HG02852 (cell line): ENCODE measurements at regions not wholly inside any gene's neighbourhood (a gene's known extent, or its start where the extent isn't known, plus 50 kb on each side); places are given as distances from the start of the nearest gene placed in this dataset.

ENCODE experiments used
- ATAC-seq: cut with Tn5 transposase; IDR thresholded peaks from one replicate; pipeline ENCODE4 v1.9.1; 2021; ENCODE audit warnings: mild to moderate bottlenecking, moderate library complexity; ENCODE audit not compliant: unreplicated experiment

DNA sequence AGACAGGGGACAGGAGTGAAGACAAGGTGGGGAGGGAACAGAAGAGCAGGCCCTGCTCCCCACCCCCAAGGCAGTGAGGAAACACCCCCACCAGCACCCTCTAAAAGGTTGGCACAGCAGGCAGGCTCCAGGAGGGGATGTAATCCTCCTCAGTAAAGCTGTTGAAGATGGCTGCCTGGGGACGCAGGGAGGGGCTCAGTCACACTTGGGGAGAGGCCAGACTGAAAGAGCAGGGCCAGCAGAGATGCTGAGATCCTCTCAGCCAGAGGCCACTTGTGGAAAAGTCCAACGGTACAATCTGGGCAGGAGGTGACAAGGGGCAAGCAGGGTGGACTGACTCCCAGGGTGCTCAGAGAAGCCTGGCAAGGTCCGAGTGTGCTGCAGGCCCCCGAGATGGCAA, 154.8 kb upstream of the ID2 start:
- no peak for ATAC-seq

DNA sequence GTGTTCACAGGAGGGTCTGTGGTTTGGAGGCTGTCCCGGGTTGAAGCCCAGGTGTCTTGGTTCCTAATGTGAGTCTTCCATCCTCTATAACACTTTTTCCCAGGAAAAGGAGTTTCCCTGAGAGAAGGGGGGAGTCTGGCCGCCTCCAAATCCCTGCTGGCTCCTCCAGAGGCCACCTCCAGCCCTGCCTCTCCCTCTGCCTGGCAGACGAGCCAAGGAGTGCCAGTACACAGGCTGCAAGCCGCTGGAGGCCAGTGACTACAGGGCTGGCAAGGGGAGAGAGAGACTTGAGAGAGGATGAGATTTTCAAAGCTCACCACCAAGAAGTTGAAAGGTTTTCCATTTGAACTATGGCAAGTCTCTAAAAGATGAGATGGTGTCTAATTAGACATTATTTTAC, 154.2 kb upstream of the ID2 start:
- no peak for ATAC-seq

- ATAC-seq: no peak
These were observed 153.0 kb upstream of the ID2 start for GRCh38 chr2:8528863-8529262.

GRCh38 chr2:8529706-8530277, 152.1 kb upstream of the ID2 start:
- no peak for ATAC-seq

DNA sequence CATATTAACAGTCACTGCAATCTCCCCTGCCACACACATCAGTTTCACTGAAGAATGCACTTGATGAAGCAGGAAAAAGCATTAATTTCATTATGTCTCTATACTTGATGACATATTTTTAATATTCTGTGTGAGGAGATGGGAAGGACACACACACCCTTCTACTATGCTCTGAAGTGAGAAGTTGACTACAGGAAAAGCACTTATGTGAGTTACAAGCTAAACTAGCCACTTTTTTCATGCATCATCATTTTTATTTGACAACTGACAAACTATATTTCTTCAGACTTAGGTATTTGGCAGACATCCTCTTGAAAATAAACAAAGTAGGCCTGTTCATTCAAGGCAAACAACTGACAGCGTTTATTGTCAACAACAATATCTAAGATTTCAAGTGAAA, 150.4 kb upstream of the ID2 start:
- ATAC-seq: no peak

DNA sequence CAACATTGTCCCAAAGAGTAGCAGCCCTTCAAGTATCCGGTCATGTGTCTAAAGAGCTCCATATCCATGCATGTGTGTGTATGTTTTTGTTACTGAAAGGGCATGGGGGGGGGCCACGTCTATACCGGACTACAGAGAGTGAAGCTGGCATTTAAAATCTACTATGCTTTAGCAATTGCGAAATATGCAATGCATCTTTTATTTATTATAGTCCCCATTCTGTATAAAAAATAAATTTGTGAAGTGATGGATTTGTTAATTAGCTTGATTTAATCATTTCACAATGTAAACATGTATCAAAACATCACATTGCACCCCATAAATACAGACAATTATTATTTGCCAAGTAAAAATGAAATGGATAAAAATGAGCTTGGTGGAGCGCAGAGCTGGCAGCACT, 149.4 kb upstream of the ID2 start:
- no peak for ATAC-seq

DNA sequence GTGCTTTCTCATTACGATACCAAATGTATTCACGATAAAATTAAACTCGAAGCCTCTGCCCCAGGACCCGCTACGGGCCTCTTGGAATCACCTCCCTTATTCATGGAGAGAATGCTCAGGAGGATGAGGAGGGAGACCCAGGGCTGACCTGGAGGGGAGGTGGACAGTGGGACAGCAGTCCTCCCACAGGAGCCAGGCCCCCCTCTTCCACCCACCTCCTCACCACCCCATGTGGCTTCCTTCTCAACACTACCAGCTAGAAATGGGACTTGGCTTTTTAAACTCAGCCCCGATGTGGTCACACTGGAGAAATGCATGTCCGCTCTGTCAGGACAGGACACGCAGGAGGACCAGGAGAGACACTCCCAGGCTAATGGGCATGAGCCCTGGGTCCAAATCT, 147.9 kb upstream of the ID2 start:
- ATAC-seq: no peak

DNA sequence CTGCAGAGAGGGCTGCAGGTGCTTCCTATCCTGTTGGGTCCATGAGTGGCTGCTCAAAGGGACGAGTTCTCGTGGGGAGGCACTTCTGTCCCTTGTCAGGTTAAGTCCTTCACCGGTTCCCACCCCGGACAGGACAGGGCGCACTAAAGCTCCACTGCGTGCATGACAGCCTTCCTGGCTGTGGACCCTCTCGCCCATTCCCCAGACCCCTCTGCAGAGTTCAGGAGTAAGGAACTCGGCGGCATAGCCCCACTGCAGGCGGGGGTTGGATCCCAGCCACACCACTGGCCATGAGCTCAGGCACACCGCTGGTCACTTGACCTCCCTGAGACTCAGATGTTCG, 147.5 kb upstream of the ID2 start:
- ATAC-seq: no peak

GRCh38 chr2:8534729-8535468, 147.0 kb upstream of the ID2 start:
- no peak for ATAC-seq

DNA sequence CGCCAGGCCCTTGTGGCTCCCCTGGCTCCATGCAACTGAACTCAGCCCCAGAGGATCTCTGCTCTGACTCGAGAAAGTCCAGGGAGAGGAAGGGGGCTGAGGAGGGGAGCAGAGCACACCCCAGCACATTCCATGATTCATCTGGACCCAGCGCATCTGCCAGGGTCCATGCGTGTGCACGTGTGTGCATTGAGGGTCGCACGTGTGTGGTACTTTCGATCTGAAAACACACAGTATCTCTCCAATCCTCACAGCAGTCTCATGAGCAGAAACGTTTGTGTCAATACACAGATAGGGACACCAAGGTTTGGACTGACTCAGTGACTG, 146.4 kb upstream of the ID2 start:
- ATAC-seq: no peak

GRCh38 chr2:8535821-8536685, 145.8 kb upstream of the ID2 start:
- ATAC-seq: no peak

DNA sequence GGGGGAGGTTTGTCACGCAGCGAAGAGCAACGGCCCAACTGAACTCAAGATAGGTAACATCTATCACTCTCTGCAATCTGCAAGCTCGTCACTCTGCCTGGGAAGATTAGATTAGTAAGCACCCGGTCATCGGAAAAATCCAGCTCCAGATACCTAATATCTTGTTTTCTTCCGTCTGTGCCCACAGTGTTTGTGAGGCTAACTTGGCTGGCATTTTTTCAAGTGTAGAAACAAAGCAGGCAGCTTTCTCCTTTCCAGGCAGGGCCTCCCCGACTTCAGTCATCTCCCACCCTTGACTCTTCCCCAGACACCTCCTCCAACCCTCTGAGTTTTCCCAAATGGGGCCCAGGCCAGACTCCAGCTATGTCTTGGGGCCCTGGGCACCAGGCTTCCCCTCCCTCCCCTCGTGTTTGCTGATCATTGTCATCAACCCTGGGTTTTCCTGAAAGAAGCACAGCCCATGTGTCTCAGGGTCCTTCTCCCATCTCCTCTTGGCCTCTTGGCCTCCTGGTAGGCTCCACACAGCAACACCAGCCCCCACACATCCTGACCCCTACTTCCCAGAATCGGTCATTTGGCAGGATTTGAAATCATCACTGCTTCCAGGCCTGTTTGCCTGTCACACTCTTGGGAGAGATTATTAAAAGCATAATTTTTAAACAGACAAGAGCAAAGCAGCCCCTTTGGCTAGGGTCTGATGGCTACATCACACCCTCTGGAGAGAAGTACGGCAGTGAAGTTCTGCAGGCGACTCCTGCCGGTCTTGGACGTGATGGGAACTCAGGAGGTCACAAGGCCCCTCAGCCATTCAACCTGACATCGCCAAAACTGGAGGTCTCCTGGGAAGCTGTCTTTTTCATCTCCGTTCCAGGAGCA, 144.9 kb upstream of the ID2 start:
- ATAC-seq: no peak

- ATAC-seq: no peak
These were observed 144.2 kb upstream of the ID2 start for GRCh38 chr2:8537562-8538155.

DNA sequence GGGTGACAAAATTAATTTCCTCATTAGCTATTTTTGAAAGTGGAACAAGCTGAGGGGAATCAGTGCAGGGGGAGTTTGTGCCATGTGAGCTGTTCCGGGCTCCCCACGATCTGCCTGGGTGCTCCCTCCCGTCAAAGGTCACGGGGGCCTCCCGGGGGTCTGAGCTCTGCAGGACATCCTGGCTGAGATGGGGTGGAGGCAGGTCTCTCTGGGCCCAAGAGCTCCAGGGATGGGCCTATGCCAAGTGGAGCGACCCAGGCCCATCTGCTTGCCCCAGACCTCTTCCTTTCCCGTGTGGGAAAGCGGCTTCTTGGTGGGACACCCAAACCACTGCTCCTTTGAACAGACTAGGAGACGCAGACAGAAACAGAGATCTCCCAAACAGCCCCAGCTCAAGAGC, 143.3 kb upstream of the ID2 start:
- ATAC-seq: no peak

- ATAC-seq: no peak
These were observed 142.8 kb upstream of the ID2 start for GRCh38 chr2:8538931-8539621.

DNA sequence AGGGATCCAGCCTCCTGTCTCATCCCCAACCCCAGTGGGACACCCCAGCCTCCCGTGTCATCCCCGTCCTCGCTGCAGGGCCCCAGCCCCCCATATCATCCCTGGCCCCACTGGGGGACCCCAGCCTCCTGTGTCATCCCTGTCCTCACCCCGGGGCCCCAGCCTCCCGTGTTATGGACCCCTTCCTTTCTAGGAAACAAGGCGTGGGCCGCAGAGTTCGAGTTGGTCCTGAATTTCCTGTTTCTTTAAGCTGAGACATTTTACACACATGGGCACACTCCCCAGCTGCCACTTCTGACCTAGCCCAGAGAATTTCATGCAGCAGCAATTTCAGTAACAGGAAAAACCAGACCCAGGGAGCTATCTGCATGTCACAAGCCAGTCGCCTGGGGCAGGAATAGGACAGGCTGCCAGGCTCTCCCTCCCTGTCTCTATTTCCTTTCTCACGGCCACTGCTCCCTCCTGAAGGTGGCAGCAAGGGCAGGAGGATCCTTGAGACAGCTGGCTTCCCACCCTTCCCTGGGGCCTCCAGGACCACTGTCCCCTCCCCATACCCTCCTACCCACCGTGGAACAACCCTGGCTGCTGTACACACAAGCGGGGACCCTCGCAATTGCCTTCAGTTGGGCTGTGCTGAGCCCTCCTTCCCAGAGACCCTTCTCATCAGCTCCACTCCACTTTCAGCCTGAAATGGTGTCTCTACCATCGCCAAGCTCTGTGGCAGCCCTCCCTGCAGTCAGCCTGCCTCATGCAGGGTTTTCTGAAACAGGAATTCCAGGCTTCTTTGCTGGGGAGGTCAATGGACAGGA, 141.9 kb upstream of the ID2 start:
- ATAC-seq: no peak

DNA sequence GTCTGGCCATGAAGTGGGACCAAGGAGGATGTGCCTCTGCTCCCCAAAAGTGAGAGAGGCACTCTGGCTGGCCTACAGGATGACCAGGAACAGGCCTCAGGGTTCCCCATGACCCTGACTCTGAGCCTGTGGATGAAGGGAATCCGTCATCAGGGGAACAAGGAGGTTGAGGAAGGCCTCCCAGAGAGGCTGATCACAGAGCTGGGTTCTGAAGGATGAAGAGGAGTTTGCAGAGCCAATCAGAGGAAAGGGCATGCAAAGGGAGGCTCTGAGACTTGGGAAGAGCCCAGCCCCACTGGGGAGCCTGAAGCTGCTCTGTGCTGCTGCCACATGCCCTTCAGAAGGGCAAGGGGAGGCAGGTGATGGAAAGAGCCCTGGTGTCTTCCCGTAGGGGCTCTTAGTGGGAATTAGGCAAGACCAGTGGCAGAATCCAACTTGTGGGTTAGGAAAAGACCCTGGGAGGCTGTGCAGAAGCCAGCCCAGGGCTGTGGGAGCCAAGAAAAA, 141.3 kb upstream of the ID2 start:
- ATAC-seq: no peak

DNA sequence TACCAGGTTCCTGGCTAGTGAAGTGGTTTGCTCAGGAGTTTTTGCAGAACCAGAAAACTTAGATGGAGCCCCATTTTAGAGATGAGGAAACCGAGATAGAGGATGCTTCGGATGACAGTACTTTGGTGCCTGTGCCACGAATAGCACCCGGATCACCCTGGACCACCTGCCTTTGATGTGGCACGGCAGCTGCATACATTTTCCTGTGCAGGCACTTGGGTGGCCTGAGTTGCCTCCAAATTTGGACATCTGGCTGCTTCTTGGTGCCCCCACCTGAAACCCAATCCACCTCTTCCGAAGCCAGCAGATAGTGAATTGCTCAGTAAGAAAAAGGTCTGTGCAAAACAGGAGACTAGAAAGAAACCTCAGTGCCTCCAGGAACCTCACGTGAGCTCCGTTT, 140.6 kb upstream of the ID2 start:
- ATAC-seq: no peak

DNA sequence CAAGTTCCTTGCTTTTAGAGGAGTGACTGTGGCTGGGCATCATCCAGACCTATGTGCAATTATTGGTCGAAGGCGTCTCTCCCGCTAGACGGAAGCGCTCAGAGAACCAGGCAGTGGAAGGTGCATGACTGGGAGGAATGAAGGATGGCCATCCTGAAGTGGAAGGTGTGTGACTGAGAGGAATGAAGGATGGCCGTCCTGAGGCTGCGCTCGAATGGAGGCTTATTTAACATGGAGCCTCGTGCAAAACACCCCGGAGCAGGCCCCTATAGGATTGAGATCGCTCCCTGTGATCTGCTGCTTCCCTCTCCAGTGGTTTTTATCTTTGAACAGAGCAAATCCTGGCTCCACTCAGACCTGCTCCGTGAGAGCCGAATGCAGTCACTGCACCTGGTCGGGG, 140.2 kb upstream of the ID2 start:
- no peak for ATAC-seq
